A549 (cell line): ENCODE measurements at regions not wholly inside any gene's neighbourhood (a gene's known extent, or its start where the extent isn't known, plus 50 kb on each side); places are given as distances from the start of the nearest gene placed in this dataset.

Experiments used
- EP300 ChIP-seq, 2 experiments: fragments of >200 bp; sonication (Bioruptor Twin); formaldehyde crosslinking; IDR thresholded peaks; 2 replicates in 1 of 2; 3 replicates in 1 of 2; pipeline ENCODE4 v1.6.1; 2016 to 2017
- MAZ ChIP-seq: fragments of 150-350 bp; IDR thresholded peaks from 2 replicates; pipeline ENCODE4 v1.6.1; 2014; ENCODE audit warnings: antibody characterized with exemption, low read depth, low read length, borderline replicate concordance
- NR3C1 ChIP-seq: fragments of >200 bp; sonication (Bioruptor Twin); formaldehyde crosslinking; IDR thresholded peaks from 3 replicates; pipeline ENCODE4 v1.6.1; 2017
- POLR2A ChIP-seq: IDR thresholded peaks from 2 replicates; pipeline ENCODE4 v1.6.1; 2012; ENCODE audit warnings: mild to moderate bottlenecking, low read length
- RAD21 ChIP-seq, 2 experiments: fragments of >200 bp in 1 of 2; sonication (Bioruptor Twin) in 1 of 2; formaldehyde crosslinking in 1 of 2; IDR thresholded peaks in 1 of 2; conservative IDR thresholded peaks in 1 of 2; 2 replicates in 1 of 2; 3 replicates in 1 of 2; pipeline ENCODE4 v1.6.1; 2012 to 2018; ENCODE audit warnings: inconsistent platforms in 1 of 2
- RCOR1 ChIP-seq: fragments of 150-350 bp; IDR thresholded peaks from 2 replicates; pipeline ENCODE4 v1.6.1; 2014; ENCODE audit warnings: antibody characterized with exemption, low read length, low read depth
- ZNF302 ChIP-seq: fragments of 250-450 bp; sonication (Bioruptor Pico); IDR thresholded peaks from 2 replicates; pipeline ENCODE4 v1.9.0; 2021; ENCODE audit warnings: inconsistent platforms, mild to moderate bottlenecking, moderate library complexity
- TF ChIP-seq, protein P1 (sequence below): fragments of >200 bp; sonication (Bioruptor Twin); formaldehyde crosslinking; IDR thresholded peaks from 3 replicates; pipeline ENCODE4 v1.5.1; 2016
- TF ChIP-seq, protein P2 (sequence below): fragments of 250-450 bp; sonication (Bioruptor Pico); IDR thresholded peaks from 2 replicates; pipeline ENCODE4 v1.5.0; 2020; ENCODE audit warnings: low read depth, mild to moderate bottlenecking, moderate library complexity

DNA sequence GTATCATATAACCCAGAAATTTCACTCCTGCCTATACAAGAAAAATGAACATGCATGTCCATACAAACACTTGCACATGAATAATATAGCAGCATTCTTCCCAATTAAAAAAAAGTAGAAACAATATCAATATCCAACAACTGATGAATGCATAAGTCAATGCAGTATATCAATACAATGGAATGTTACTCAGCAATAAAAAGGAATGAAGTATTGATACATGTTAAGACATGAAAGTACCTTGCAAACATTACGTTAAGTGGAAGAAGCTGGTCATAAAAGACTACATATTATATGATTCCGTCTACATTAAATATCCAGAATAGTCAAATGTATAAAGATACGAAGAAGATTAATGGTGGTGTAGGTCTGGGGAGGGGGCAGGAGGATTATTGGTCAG lies 73.9 kb upstream of the DRD2 start:
- TF ChIP-seq, protein P1, sequence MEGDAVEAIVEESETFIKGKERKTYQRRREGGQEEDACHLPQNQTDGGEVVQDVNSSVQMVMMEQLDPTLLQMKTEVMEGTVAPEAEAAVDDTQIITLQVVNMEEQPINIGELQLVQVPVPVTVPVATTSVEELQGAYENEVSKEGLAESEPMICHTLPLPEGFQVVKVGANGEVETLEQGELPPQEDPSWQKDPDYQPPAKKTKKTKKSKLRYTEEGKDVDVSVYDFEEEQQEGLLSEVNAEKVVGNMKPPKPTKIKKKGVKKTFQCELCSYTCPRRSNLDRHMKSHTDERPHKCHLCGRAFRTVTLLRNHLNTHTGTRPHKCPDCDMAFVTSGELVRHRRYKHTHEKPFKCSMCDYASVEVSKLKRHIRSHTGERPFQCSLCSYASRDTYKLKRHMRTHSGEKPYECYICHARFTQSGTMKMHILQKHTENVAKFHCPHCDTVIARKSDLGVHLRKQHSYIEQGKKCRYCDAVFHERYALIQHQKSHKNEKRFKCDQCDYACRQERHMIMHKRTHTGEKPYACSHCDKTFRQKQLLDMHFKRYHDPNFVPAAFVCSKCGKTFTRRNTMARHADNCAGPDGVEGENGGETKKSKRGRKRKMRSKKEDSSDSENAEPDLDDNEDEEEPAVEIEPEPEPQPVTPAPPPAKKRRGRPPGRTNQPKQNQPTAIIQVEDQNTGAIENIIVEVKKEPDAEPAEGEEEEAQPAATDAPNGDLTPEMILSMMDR: no peak
- no peak for TF ChIP-seq RAD21 (conservative IDR thresholded peaks at IDR 0.05 in 1 of 2, IDR thresholded peaks at IDR 0.05 in 1 of 2)
- TF ChIP-seq RCOR1: no peak
- no peak for TF ChIP-seq POLR2A
- TF ChIP-seq, protein P2, sequence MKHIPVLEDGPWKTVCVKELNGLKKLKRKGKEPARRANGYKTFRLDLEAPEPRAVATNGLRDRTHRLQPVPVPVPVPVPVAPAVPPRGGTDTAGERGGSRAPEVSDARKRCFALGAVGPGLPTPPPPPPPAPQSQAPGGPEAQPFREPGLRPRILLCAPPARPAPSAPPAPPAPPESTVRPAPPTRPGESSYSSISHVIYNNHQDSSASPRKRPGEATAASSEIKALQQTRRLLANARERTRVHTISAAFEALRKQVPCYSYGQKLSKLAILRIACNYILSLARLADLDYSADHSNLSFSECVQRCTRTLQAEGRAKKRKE: no peak
- no peak for TF ChIP-seq EP300 (IDR thresholded peaks at IDR 0.05)
- TF ChIP-seq ZNF302 (CRISPR knock-in tag): no peak
- no peak for TF ChIP-seq NR3C1
- no peak for TF ChIP-seq MAZ
